Kidney epithelial cell (primary cell): ENCODE measurements at regions not wholly inside any gene's neighbourhood (a gene's known extent, or its start where the extent isn't known, plus 50 kb on each side); places are given as distances from the start of the nearest gene placed in this dataset.

Experiments used
- DNase-seq: peaks from one replicate; pipeline ENCODE4 v3.0.0-alpha.2; 2010; ENCODE audit warnings: low read depth
- H3K27me3 ChIP-seq: 2 replicates; pipeline ENCODE4 v1.6.0; 2011; ENCODE audit warnings: low read length; ENCODE audit not compliant: control insufficient read depth, insufficient read depth
- H3K36me3 ChIP-seq: 2 replicates; pipeline ENCODE4 v1.5.1; 2011; ENCODE audit warnings: low read length; ENCODE audit not compliant: control insufficient read depth, insufficient read depth
- H3K4me3 ChIP-seq: 2 replicates; pipeline ENCODE4 v1.5.1; 2011; ENCODE audit warnings: low read depth, mild to moderate bottlenecking, control low read depth, low read length
- CTCF ChIP-seq: IDR thresholded peaks from 2 replicates; pipeline ENCODE4 v1.5.1; 2011; ENCODE audit warnings: mild to moderate bottlenecking, moderate library complexity, low read length, control low read depth, inconsistent platforms; ENCODE audit not compliant: insufficient read depth, poor library complexity, severe bottlenecking

- no peak for DNase-seq
- no peaks in the 10 kb centered on the region for H3K36me3 ChIP-seq
- no peaks in the 10 kb centered on the region for H3K27me3 ChIP-seq
- TF ChIP-seq CTCF = no peak
- H3K4me3 ChIP-seq = no peak overlapping the region
These were observed 143.4 kb downstream of the EBLN2 start for GRCh38 chr3:73204841-73205240.

GRCh38 chr3:73206030-73206429 is 144.6 kb downstream of the EBLN2 start:
- Histone ChIP-seq H3K4me3 (no peak overlapping the region), H3K36me3 (no peaks in the 10 kb centered on the region), H3K27me3 (no peaks in the 10 kb centered on the region)
- no peak for TF ChIP-seq CTCF
- DNase-seq = no peak

- H3K4me3 ChIP-seq = no peak overlapping the region
These were observed 146.5 kb downstream of the EBLN2 start for GRCh38 chr3:73207946-73208440.

GRCh38 chr3:73210759-73211158 is 149.3 kb downstream of the EBLN2 start:
- TF ChIP-seq CTCF = no peak
- DNase-seq = no peak
- H3K27me3 ChIP-seq = no peaks in the 10 kb centered on the region
- no peak overlapping the region for H3K4me3 ChIP-seq
- H3K36me3 ChIP-seq = no peaks in the 10 kb centered on the region

More at GRCh38 chr3:73207946-73208440, 146.5 kb downstream of the EBLN2 start:
- no peaks in the 10 kb centered on the region for H3K36me3 ChIP-seq
- no peak for DNase-seq
- no peaks in the 10 kb centered on the region for H3K27me3 ChIP-seq
- no peak for TF ChIP-seq CTCF

- H3K27me3 ChIP-seq = no peaks in the 10 kb centered on the region
- H3K4me3 ChIP-seq = no peak overlapping the region
- no peak for TF ChIP-seq CTCF
- DNase-seq = no peak
- no peaks in the 10 kb centered on the region for H3K36me3 ChIP-seq
These were observed 151.2 kb downstream of the EBLN2 start for GRCh38 chr3:73212683-73213082.

GRCh38 chr3:73213896-73214295 is 152.4 kb downstream of the EBLN2 start:
- Histone ChIP-seq H3K4me3 (no peak overlapping the region), H3K36me3 (no peaks in the 10 kb centered on the region), H3K27me3 (no peaks in the 10 kb centered on the region)
- no peak for TF ChIP-seq CTCF
- DNase-seq = no peak
